ENCODE measurements at regions not wholly inside any gene's neighbourhood (a gene's known extent, or its start where the extent isn't known, plus 50 kb on each side); places are given as distances from the start of the nearest gene placed in this dataset.
A peak's percentile ranks its signal among the peaks of the same experiment; 100 is the strongest.

DNA sequence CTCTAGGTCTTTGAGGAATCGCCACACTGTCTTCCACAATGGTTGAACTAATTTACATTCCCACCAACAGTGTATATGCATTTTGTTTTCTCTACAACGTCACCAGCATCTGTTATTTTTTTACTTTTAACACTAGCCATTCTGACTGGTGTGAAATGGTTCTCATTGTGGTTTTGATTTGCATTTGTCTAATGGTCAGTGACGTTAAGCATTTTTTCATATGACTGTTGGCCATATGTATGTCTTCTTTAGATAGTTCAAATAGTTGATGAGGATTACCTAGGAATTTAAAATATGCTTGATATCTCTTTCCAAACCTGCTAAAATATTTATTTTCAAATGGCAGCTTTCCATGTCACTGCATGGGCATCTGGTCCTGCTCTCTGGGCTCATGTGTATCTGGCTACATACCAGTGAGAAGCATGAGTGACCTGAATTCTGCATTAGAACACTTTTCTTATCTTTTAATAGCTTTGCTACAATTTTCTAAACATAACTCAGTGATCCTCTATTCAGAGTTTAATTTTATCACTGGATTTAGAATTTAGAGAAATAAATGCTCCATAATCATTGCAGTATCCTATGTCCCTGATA, 95.8 kb upstream of the ADAMTS16 start:
- TF ChIP-seq EZH2 (optimal IDR thresholded peaks at IDR 0.05; ENCODE audit: low read depth, low read length) (no peak), EZH2phosphoT487 (IDR thresholded peaks at IDR 0.05; ENCODE audit: low read length) (no peak)
- TF ChIP-seq, protein P1, sequence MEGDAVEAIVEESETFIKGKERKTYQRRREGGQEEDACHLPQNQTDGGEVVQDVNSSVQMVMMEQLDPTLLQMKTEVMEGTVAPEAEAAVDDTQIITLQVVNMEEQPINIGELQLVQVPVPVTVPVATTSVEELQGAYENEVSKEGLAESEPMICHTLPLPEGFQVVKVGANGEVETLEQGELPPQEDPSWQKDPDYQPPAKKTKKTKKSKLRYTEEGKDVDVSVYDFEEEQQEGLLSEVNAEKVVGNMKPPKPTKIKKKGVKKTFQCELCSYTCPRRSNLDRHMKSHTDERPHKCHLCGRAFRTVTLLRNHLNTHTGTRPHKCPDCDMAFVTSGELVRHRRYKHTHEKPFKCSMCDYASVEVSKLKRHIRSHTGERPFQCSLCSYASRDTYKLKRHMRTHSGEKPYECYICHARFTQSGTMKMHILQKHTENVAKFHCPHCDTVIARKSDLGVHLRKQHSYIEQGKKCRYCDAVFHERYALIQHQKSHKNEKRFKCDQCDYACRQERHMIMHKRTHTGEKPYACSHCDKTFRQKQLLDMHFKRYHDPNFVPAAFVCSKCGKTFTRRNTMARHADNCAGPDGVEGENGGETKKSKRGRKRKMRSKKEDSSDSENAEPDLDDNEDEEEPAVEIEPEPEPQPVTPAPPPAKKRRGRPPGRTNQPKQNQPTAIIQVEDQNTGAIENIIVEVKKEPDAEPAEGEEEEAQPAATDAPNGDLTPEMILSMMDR (IDR thresholded peaks at IDR 0.05; ENCODE audit: low read length), result no peak
- H3K4me1 ChIP-seq (ENCODE audit: low read length), result peaks cover 5% of the 10 kb centered on the region

DNA sequence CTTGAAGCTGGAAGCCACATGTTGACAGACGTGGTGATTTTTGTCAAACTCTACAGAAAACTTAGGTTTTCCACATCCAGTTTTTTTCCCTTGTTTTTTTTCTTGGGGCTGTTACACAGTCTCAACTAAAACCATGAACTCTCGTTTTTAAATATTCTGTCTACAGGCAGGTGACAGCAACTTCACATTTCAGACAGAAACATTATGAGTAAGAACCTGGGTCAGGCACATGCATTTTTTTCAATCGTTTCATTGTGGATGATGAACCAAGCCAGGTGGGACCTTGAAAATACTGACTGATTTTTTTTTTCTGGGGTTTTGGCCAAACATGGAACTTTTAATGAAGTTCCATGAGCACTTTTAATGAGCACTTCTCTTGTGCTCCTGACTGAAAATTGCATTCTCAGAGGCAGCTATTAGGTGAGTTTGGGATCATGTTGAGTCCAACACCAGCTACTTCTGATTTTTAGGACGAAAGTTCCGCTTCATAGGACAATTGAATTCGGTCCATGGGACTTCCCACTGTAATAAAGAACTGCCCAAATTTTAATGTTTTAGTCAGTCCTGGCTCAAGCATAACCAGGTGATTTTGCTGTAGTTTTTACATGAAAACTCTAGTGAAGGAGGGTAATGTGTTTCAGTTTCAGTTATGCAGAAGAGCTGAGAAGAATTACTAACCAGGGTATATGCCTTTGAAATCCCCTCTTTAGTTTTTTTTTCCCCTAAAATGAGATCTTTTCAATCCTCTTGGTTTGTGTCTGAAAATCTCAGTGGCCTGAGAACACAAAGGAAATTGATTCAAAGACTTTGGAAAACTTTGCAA, 93.2 kb upstream of the ADAMTS16 start:
- no peaks in the 10 kb centered on the region for H3K9me2 ChIP-seq (replicated peaks; ENCODE audit: insufficient read depth, low read length)
- no peaks in the 10 kb centered on the region for H3K79me2 ChIP-seq (ENCODE audit: low read length)
- no peak overlapping the region; the same call in 1 of the 2 replicates for H3K27ac ChIP-seq (ENCODE audit: low read length)
- 0 out of 2 replicates have a peak overlapping the region, but pooled peaks have one; percentile 7 for H3K4me3 ChIP-seq (ENCODE audit: low read length)
- peaks cover 5% of the 10 kb centered on the region for H3K4me1 ChIP-seq (ENCODE audit: low read length)
- peak overlapping the region; percentile 37; the same call in 1 of the 2 replicates for H3K4me2 ChIP-seq (ENCODE audit: low read depth, low read length)
- TF ChIP-seq EZH2 (optimal IDR thresholded peaks at IDR 0.05; ENCODE audit: low read depth, low read length) (no peak), EZH2phosphoT487 (IDR thresholded peaks at IDR 0.05; ENCODE audit: low read length) (no peak)
- TF ChIP-seq, protein P1 (IDR thresholded peaks at IDR 0.05; ENCODE audit: low read length), result no peak
- H2AFZ ChIP-seq (ENCODE audit: low read length), result peak overlapping the region; percentile 40
- H3F3A ChIP-seq (ENCODE audit: insufficient read depth, low read length), result 0 out of 2 replicates have a peak, but pooled peaks cover 7% of the 10 kb centered on the region
- H3K36me3 ChIP-seq (replicated peaks; ENCODE audit: insufficient read depth, low read length), result no peaks in the 10 kb centered on the region
- H3K9ac ChIP-seq (ENCODE audit: low read length), result no peak overlapping the region
- no peaks in the 10 kb centered on the region for H3K9me3 ChIP-seq (replicated peaks; ENCODE audit: insufficient read depth, low read length)
- no peaks in the 10 kb centered on the region for H3K27me3 ChIP-seq (replicated peaks; ENCODE audit: insufficient read depth, low read length)
- no peaks in the 10 kb centered on the region for H4K20me1 ChIP-seq (ENCODE audit: insufficient read depth, low read length)
- peak; percentile 49 for DNase-seq

More for the DNA sequence above, 95.8 kb upstream of the ADAMTS16 start:
- H3F3A ChIP-seq (ENCODE audit: insufficient read depth, low read length), result 0 out of 2 replicates have a peak, but pooled peaks cover 7% of the 10 kb centered on the region
- no peaks in the 10 kb centered on the region for H3K9me2 ChIP-seq (replicated peaks; ENCODE audit: insufficient read depth, low read length)
- H3K4me2 ChIP-seq (ENCODE audit: low read depth, low read length), result no peak overlapping the region
- H3K4me3 ChIP-seq (ENCODE audit: low read length), result no peak overlapping the region
- no peak for DNase-seq
- H3K27ac ChIP-seq (ENCODE audit: low read length), result no peak overlapping the region
- no peaks in the 10 kb centered on the region for H3K9me3 ChIP-seq (replicated peaks; ENCODE audit: insufficient read depth, low read length)
- H2AFZ ChIP-seq (ENCODE audit: low read length), result no peak overlapping the region
- H4K20me1 ChIP-seq (ENCODE audit: insufficient read depth, low read length), result no peaks in the 10 kb centered on the region
- no peaks in the 10 kb centered on the region for H3K36me3 ChIP-seq (replicated peaks; ENCODE audit: insufficient read depth, low read length)
- no peak overlapping the region for H3K9ac ChIP-seq (ENCODE audit: low read length)
- no peaks in the 10 kb centered on the region for H3K27me3 ChIP-seq (replicated peaks; ENCODE audit: insufficient read depth, low read length)
- H3K79me2 ChIP-seq (ENCODE audit: low read length), result no peaks in the 10 kb centered on the region

DNA sequence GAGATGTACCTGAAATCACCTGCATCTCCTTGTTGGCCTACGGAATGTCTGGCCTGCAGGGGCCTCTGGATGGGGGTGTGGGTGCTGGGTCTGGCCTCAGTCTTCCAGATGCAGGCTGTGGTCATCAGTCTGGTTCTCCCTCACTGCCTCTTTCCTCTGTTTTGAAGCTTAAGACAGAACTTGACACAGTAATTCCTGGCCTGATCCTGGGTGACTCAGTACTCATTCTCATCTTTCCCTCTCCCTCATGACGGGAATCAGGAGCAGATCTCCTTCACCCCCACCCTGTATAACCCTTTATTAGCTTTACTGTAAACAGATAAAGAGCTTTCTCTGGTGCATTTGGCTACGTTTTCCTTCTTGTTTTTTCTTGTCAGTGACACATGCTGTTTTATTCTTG, 89.3 kb upstream of the ADAMTS16 start:
- DNase-seq, result no peak
- H3K36me3 ChIP-seq (replicated peaks; ENCODE audit: insufficient read depth, low read length), result no peaks in the 10 kb centered on the region
- no peaks in the 10 kb centered on the region for H3K9me3 ChIP-seq (replicated peaks; ENCODE audit: insufficient read depth, low read length)
- H3F3A ChIP-seq (ENCODE audit: insufficient read depth, low read length), result 0 out of 2 replicates have a peak, but pooled peaks cover 7% of the 10 kb centered on the region
- no peak overlapping the region for H3K4me3 ChIP-seq (ENCODE audit: low read length)
- no peaks in the 10 kb centered on the region for H3K9me2 ChIP-seq (replicated peaks; ENCODE audit: insufficient read depth, low read length)
- no peak overlapping the region for H3K27ac ChIP-seq (ENCODE audit: low read length)
- H3K4me2 ChIP-seq (ENCODE audit: low read depth, low read length), result no peak overlapping the region
- H3K79me2 ChIP-seq (ENCODE audit: low read length), result no peaks in the 10 kb centered on the region
- H2AFZ ChIP-seq (ENCODE audit: low read length), result no peak overlapping the region
- no peaks in the 10 kb centered on the region for H3K27me3 ChIP-seq (replicated peaks; ENCODE audit: insufficient read depth, low read length)
- TF ChIP-seq EZH2 (optimal IDR thresholded peaks at IDR 0.05; ENCODE audit: low read depth, low read length), result no peak
- no peak for TF ChIP-seq EZH2phosphoT487 (IDR thresholded peaks at IDR 0.05; ENCODE audit: low read length)
- TF ChIP-seq, protein P1 (IDR thresholded peaks at IDR 0.05; ENCODE audit: low read length), result no peak
- no peaks in the 10 kb centered on the region for H4K20me1 ChIP-seq (ENCODE audit: insufficient read depth, low read length)
- no peak overlapping the region for H3K9ac ChIP-seq (ENCODE audit: low read length)
- H3K4me1 ChIP-seq (ENCODE audit: low read length), result peaks cover 5% of the 10 kb centered on the region

Data from MM.1S (cell line).